NCI-H2196 treated with DMSO at 0.1 percent for 48 hours (cell line): ENCODE measurements at regions not wholly inside any gene's neighbourhood (a gene's known extent, or its start where the extent isn't known, plus 50 kb on each side); places are given as distances from the start of the nearest gene placed in this dataset.

Source experiments
- DNase-seq: peaks from one replicate; lab custom pipeline; 2025; ENCODE audit not compliant: unreplicated experiment; lab: John Stamatoyannopoulos, UW

DNA sequence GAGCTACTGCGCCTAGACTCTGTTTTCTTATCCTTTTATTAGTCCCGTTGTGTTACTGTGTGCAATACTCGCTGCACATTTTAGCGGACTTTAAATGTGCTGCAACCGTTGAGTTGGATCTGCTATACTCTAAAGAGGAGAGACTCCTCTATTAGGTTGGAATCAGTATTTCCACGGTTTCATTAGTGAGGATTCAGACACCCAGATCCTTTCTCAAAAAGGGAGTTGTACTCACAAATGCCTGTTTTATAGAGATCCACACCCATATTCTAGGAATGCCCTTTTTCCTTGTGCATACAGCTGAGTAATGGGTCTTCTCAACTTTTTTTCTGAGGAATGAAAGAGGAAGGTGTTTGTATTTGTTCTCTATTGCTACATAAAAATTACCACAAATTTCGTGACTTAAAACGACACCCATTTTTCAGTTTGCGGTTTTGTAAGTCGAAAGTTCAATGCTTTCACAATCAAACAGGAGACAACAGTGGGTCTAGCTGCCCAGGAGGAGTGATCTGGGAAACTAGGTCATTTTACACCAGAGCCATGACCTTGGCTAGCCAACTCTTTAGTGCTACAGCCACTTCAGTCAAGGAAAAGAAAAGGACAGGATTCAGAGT lies 52.8 kb upstream of the SLC44A1 start:
- DNase-seq: no peak

DNA sequence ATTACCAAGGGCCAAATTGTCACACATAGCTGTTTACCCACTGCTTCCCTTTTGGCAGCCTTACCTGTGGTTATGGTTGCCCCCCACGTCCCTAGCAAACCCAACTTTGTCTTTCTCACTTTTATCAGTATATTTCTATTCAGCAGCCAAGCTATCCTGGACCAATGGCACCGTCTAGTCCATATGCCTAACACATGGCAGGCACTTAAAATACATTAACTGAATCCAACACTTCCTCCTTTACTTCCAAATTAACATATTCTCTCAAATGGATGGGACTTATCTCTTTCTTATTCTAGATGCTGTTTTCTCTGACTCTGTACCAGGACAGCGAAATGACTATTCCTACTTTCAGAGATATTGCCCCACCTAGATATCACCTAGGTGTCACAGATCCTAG lies 50.9 kb upstream of the SLC44A1 start:
- DNase-seq: no peak

DNA sequence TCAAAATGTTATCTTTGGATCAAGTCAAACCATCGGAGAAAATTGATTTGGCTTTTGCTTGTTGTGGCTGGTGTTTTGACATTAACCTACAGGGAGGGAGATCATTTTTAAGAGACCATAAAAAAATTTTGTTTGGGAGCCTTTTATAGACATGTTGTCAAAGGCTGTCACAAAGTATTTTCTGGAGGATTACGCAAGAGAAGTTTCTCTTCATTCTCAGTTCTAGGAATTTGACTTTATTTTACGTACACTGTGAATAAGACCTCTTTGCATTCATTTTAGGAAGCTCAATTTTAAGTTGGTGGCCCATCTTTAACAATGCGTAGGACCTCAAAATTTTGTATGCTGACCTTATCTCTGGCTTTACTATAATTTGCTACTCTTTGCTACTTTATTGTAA lies 50.2 kb upstream of the SLC44A1 start:
- DNase-seq: no peak
